Loucy (cell line): ENCODE measurements at regions not wholly inside any gene's neighbourhood (a gene's known extent, or its start where the extent isn't known, plus 50 kb on each side); places are given as distances from the start of the nearest gene placed in this dataset.

Source experiments
- H2AFZ ChIP-seq: fragments of 200-600 bp; sonication (generic); 2 replicates; pipeline ENCODE4 v1.6.0; 2016; ENCODE audit warnings: antibody characterized with exemption, mild to moderate bottlenecking, low read length, moderate library complexity
- H3F3A ChIP-seq: fragments of 200-600 bp; 2 replicates; pipeline ENCODE4 v1.6.0; 2016; ENCODE audit warnings: antibody characterized with exemption, low read depth, mild to moderate bottlenecking
- H3K27me3 ChIP-seq: fragments of 200-600 bp; sonication (generic); 2 replicates; pipeline ENCODE4 v1.6.1; 2014; ENCODE audit warnings: low read length, mild to moderate bottlenecking; ENCODE audit not compliant: insufficient read depth, poor library complexity, severe bottlenecking
- H3K36me3 ChIP-seq: fragments of 200-600 bp; sonication (generic); 2 replicates; pipeline ENCODE4 v1.6.1; 2016; ENCODE audit warnings: low read length; ENCODE audit not compliant: insufficient read depth
- H3K4me1 ChIP-seq: fragments of 200-600 bp; sonication (generic); 2 replicates; pipeline ENCODE4 v1.5.1; 2014; ENCODE audit warnings: low read length, mild to moderate bottlenecking; ENCODE audit not compliant: insufficient read depth, poor library complexity, severe bottlenecking
- H3K4me2 ChIP-seq: fragments of 200-600 bp; sonication (generic); 2 replicates; pipeline ENCODE4 v1.6.0; 2014; ENCODE audit warnings: antibody characterized with exemption, low read length, low read depth, mild to moderate bottlenecking; ENCODE audit not compliant: poor library complexity, severe bottlenecking
- H3K4me3 ChIP-seq: fragments of 200-600 bp; sonication (generic); 2 replicates; pipeline ENCODE4 v1.5.1; 2014; ENCODE audit warnings: low read length, mild to moderate bottlenecking, mixed read lengths; ENCODE audit not compliant: poor library complexity, severe bottlenecking
- H3K79me2 ChIP-seq: fragments of 200-600 bp; sonication (generic); 2 replicates; pipeline ENCODE4 v1.6.1; 2014; ENCODE audit warnings: low read length; ENCODE audit not compliant: insufficient read depth
- H3K9ac ChIP-seq: fragments of 200-600 bp; sonication (generic); 2 replicates; pipeline ENCODE4 v1.6.0; 2014; ENCODE audit warnings: mild to moderate bottlenecking, low read depth, low read length, moderate library complexity; ENCODE audit not compliant: poor library complexity, severe bottlenecking
- H3K9me2 ChIP-seq: fragments of 200-600 bp; sonication (generic); replicated peaks from 2 replicates; pipeline ENCODE4 v1.6.1; 2016; ENCODE audit warnings: low read depth, low read length, mixed read lengths
- H3K9me3 ChIP-seq: fragments of 200-600 bp; sonication (generic); 2 replicates; pipeline ENCODE4 v1.6.1; 2014; ENCODE audit warnings: mild to moderate bottlenecking, antibody characterized with exemption, low read length, low read depth; ENCODE audit not compliant: insufficient read depth
- H4K20me1 ChIP-seq: fragments of 200-600 bp; sonication (generic); 2 replicates; pipeline ENCODE4 v1.6.0; 2014; ENCODE audit warnings: antibody characterized with exemption, low read length, mild to moderate bottlenecking; ENCODE audit not compliant: insufficient read depth, poor library complexity, severe bottlenecking
- EZH2phosphoT487 ChIP-seq: fragments of 200-600 bp; IDR thresholded peaks from 2 replicates; pipeline ENCODE4 v1.6.1; 2018; ENCODE audit warnings: antibody characterized with exemption, mild to moderate bottlenecking, moderate library complexity, borderline replicate concordance
- TF ChIP-seq, protein P1 (sequence below): fragments of 200-600 bp; sonication (generic); conservative IDR thresholded peaks from 2 replicates; pipeline ENCODE4 v1.5.1; 2014; ENCODE audit warnings: mild to moderate bottlenecking, antibody characterized with exemption, low read length

DNA sequence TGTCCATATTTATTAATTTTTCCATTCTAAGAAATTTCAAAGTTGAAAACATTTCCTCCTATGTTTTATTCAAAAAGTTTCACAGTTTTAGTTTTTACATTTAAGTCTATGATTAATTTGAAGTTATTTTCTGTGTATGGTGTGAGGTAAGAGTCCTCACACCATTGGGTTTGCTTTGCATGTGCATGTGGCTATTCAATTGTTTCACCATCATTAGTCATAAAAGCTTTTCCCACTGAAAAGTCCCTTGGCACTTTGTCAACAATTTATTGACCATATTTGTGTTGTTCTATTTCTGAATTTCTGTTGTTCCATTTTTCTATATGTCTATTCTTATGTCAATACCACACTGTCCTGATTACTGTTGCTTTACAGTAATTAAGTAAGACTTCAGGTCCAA is 186.5 kb downstream of the KIF18A start:
- H3K79me2 ChIP-seq, result no peaks in the 10 kb centered on the region
- no peaks in the 10 kb centered on the region for H3K36me3 ChIP-seq
- H3K4me2 ChIP-seq, result no peak overlapping the region
- no peaks in the 10 kb centered on the region for H4K20me1 ChIP-seq
- H3K4me1 ChIP-seq, result no peaks in the 10 kb centered on the region
- H3K27me3 ChIP-seq, result no peaks in the 10 kb centered on the region
- H3K9me2 ChIP-seq, result no peaks in the 10 kb centered on the region
- H3F3A ChIP-seq, result no peaks in the 10 kb centered on the region
- H3K4me3 ChIP-seq, result no peak overlapping the region
- no peaks in the 10 kb centered on the region for H3K9me3 ChIP-seq
- TF ChIP-seq, protein P1, sequence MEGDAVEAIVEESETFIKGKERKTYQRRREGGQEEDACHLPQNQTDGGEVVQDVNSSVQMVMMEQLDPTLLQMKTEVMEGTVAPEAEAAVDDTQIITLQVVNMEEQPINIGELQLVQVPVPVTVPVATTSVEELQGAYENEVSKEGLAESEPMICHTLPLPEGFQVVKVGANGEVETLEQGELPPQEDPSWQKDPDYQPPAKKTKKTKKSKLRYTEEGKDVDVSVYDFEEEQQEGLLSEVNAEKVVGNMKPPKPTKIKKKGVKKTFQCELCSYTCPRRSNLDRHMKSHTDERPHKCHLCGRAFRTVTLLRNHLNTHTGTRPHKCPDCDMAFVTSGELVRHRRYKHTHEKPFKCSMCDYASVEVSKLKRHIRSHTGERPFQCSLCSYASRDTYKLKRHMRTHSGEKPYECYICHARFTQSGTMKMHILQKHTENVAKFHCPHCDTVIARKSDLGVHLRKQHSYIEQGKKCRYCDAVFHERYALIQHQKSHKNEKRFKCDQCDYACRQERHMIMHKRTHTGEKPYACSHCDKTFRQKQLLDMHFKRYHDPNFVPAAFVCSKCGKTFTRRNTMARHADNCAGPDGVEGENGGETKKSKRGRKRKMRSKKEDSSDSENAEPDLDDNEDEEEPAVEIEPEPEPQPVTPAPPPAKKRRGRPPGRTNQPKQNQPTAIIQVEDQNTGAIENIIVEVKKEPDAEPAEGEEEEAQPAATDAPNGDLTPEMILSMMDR, result no peak
- TF ChIP-seq EZH2phosphoT487, result no peak
- H2AFZ ChIP-seq, result no peak overlapping the region
- H3K9ac ChIP-seq, result no peak overlapping the region

DNA sequence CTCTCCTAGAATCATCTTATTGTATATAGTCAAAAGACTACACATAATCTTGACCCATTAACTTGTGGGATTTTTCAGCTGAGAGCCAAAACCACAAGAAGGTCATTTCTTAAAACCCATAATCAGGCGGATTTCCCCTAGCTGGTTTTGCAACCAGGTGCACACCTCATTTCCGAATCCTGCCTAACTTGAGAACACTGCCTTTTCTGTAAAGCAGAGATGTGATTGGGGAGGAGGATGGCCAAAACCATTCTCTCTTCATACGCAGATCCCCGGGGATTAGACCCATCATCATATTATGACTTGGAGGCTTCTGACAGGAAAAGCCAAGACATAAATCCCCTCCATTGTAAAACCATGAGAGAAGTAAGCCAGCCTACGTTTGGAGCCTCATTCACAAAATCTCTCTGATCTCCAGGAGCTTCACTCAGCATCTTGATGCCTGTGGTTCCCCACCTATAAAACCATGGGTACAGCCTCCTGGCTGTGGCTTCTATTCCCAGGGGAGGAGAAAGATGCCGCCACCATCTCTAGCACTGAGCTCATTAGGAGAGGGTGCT is 191.3 kb downstream of the KIF18A start:
- H3K27me3 ChIP-seq, result no peaks in the 10 kb centered on the region
- no peak overlapping the region for H2AFZ ChIP-seq
- no peaks in the 10 kb centered on the region for H4K20me1 ChIP-seq
- TF ChIP-seq EZH2phosphoT487, result no peak
- TF ChIP-seq, protein P1, result no peak
- no peaks in the 10 kb centered on the region for H3K4me1 ChIP-seq
- no peaks in the 10 kb centered on the region for H3K9me3 ChIP-seq
- no peaks in the 10 kb centered on the region for H3K79me2 ChIP-seq
- H3K4me2 ChIP-seq, result no peak overlapping the region
- no peak overlapping the region for H3K9ac ChIP-seq
- H3K9me2 ChIP-seq, result no peaks in the 10 kb centered on the region
- H3K4me3 ChIP-seq, result no peak overlapping the region
- H3F3A ChIP-seq, result no peaks in the 10 kb centered on the region
- H3K36me3 ChIP-seq, result no peaks in the 10 kb centered on the region

DNA sequence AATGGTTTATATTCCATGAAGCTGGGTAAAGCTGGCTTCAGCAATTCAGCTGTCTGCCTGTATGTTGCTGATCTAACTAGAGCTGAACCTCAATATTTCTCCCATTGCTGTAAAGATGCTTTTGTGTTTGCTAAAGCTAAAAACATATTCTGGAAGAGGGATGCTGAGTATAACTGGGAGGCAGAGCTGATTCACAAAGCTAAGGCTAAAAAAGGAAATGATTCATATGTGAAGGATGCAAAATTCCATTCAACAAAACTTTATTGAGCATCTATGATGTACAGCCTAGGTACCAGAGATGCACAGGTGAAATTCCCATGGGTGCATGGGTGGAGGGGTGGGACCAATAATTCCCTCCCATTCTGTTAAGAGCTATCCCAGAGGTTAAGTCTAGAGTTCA is 193.9 kb downstream of the KIF18A start:
- Histone ChIP-seq H2AFZ (no peak overlapping the region), H3K36me3 (no peaks in the 10 kb centered on the region), H3K9me3 (no peaks in the 10 kb centered on the region), H3K9ac (no peak overlapping the region), H3F3A (no peaks in the 10 kb centered on the region), H3K4me2 (no peak overlapping the region), H3K4me1 (no peaks in the 10 kb centered on the region), H3K79me2 (no peaks in the 10 kb centered on the region), H3K27me3 (no peaks in the 10 kb centered on the region), H4K20me1 (no peaks in the 10 kb centered on the region), H3K4me3 (no peak overlapping the region), H3K9me2 (no peaks in the 10 kb centered on the region)
- no peak for TF ChIP-seq EZH2phosphoT487
- TF ChIP-seq, protein P1, result no peak
